Endothelial cell of umbilical vein (primary cell): ENCODE measurements at regions not wholly inside any gene's neighbourhood (a gene's known extent, or its start where the extent isn't known, plus 50 kb on each side); places are given as distances from the start of the nearest gene placed in this dataset.

Experiments used
- CTCF ChIP-seq, 2 donors: IDR thresholded peaks; 1 replicate in 1 of 2; 2 replicates in 1 of 2; pipeline ENCODE4 v1.5.1; 2011; ENCODE audit warnings: low read length in 2 of 2, mild to moderate bottlenecking in 2 of 2, moderate library complexity in 2 of 2, control low read depth in 1 of 2, inconsistent platforms in 1 of 2, low read depth in 1 of 2; ENCODE audit not compliant: insufficient read depth in 1 of 2; ENCODE audit errors: extremely low read depth in 1 of 2
- EZH2 ChIP-seq: IDR thresholded peaks from 2 replicates; pipeline ENCODE4 v1.6.1; 2012; ENCODE audit warnings: borderline replicate concordance, low read depth, mild to moderate bottlenecking, moderate library complexity, low read length, inconsistent platforms; ENCODE audit not compliant: severe bottlenecking
- POLR2A ChIP-seq: IDR thresholded peaks from 2 replicates; pipeline ENCODE4 v1.6.1; 2012; ENCODE audit warnings: low read depth, mild to moderate bottlenecking, control low read depth, low read length

GRCh38 chr6:2449572-2449940 lies 204.2 kb upstream of the GMDS start:
- TF ChIP-seq CTCF (IDR thresholded peaks at IDR 0.05; ENCODE audit: extremely low read depth in 1 of 2, insufficient read depth in 1 of 2, low read depth in 1 of 2, low read length in 2 of 2) (no peak), EZH2 (no peak), POLR2A (no peak)
